Muscle layer of duodenum (tissue), 2 donors: ENCODE measurements at regions not wholly inside any gene's neighbourhood (a gene's known extent, or its start where the extent isn't known, plus 50 kb on each side); places are given as distances from the start of the nearest gene placed in this dataset.

Source experiments
- H3K27ac ChIP-seq: one replicate; pipeline ENCODE4 v1.7.0; 2013; ENCODE audit warnings: mild to moderate bottlenecking, low read length
- H3K27me3 ChIP-seq: one replicate; pipeline ENCODE4 v1.7.0; 2013; ENCODE audit warnings: low read depth, mild to moderate bottlenecking, control low read depth, low read length
- H3K36me3 ChIP-seq, 2 donors: one replicate each; pipeline ENCODE4 v1.7.0; 2013; ENCODE audit warnings: low read length in 2 of 2, control low read depth in 1 of 2, mild to moderate bottlenecking in 1 of 2; ENCODE audit not compliant: insufficient read depth in 2 of 2, control insufficient read depth in 1 of 2
- H3K4me1 ChIP-seq, 2 donors: one replicate each; pipeline ENCODE4 v1.7.0; 2013; ENCODE audit warnings: low read length in 2 of 2, mild to moderate bottlenecking in 2 of 2, control low read depth in 1 of 2, moderate library complexity in 1 of 2; ENCODE audit not compliant: insufficient read depth in 2 of 2, control insufficient read depth in 1 of 2
- H3K4me3 ChIP-seq, 2 donors: one replicate each; pipeline ENCODE4 v1.7.0; 2013; ENCODE audit warnings: low read length in 2 of 2, low read depth in 1 of 2, mild to moderate bottlenecking in 1 of 2
- H3K9me3 ChIP-seq, 2 donors: one replicate each; pipeline ENCODE4 v1.7.0; 2013; ENCODE audit warnings: low read length in 2 of 2, control low read depth in 1 of 2, mild to moderate bottlenecking in 1 of 2; ENCODE audit not compliant: control insufficient read depth in 1 of 2
- donor health status: healthy.

DNA sequence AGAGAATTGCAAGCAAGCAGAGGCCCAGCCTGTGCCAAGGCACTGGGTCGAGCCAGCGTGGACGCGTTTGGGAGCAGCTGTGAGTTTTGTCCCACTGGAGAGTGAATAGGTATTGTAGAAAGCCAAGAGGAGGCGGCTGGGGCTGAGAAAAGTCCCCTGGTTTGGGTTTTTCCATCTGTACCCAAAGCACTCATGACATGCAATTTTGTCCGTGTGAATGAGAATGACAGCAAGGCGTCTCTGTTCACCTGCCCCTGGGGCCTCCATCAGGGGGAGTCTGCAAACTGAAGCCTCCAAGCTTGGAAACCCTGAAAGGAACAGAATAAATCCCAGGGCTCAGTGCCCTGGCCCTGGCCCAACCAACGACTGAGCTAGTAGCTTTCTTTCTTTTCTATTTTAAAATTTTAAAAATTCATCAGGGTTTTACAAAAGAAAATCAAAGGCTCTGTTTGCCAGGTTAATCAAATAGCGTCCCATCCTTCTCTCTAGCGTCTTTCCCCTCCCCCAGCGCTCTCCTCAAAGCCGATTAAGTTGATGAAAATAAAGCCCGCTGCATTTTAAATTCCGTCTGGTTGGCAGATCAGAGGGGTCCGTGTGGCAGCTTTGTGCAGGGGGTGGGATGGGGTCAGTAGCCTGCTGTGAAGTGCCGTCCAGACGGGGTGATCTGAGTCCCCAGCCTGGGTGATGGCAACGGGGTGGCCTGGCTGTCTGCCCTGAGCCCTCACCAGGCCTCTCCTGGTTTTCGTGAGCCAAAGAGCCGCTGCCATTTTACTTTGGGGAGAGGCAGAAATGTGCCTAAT, 171.0 kb downstream of the KATNIP start:
- H3K36me3 ChIP-seq = peaks cover 0 to 10% of the 10 kb centered on the region in 2 donors
- H3K9me3 ChIP-seq = no peaks in the 10 kb centered on the region
- no peak overlapping the region for H3K4me3 ChIP-seq
- H3K27ac ChIP-seq = peak overlapping the region; percentile 67
- peaks cover 21 to 26% of the 10 kb centered on the region in 2 donors for H3K4me1 ChIP-seq
- H3K27me3 ChIP-seq = no peaks in the 10 kb centered on the region

DNA sequence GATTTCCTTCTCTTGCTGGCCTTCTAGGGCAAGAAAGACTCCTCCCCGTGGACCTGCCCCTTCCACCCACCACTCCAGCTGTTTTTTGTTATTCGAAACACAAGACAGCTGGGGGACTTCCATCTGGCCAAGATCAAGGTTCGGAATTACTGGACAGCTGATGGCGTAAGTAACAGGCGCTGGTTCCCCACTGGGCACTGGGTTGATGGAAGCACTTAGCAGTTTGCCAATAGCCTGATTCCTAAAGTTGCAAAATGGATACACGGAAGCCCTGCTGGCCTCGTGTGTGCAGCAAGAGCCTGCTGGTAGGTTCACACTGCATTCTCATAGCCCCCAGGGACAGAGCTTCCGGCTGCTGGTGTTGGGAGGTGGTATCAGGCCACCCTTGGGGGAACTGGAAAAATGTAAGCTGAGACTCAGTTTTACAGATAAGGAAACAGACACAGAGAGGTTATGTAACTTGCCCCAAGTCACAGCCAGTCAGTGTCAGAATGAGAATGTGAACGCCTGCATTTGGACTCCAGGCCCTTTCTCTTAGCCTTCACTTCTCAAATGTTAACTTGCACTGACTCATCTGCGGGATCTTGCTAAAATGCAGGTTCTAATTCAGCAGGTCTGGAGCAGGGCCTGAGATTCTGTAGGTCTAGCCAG, 171.7 kb downstream of the KATNIP start:
- peak overlapping the region; percentile 67 for H3K27ac ChIP-seq
- no peaks in the 10 kb centered on the region for H3K9me3 ChIP-seq
- H3K4me1 ChIP-seq = peaks cover 21 to 26% of the 10 kb centered on the region in 2 donors
- no peaks in the 10 kb centered on the region for H3K27me3 ChIP-seq
- H3K36me3 ChIP-seq = peaks cover 0 to 13% of the 10 kb centered on the region in 2 donors
- no peak overlapping the region for H3K4me3 ChIP-seq

DNA sequence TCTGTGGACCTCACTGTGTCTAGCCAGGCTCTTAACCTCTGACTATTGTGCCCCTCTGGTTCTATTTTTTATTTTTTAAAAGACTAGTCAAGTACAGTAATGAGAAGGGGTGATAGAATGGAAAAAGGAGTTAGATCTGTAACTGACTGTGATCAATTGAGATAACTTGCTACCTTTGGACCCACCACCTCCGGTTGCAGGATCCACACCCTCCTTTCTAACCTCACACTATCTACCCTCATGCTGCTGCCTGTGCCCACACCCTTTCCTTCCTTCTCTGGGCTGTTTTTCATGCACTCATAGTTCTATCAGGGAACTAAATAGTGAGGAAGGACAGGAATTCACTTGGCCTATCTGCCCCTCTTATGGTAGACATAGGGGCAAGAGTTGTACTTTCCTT, 172.3 kb downstream of the KATNIP start:
- peaks cover 0 to 17% of the 10 kb centered on the region in 2 donors for H3K36me3 ChIP-seq
- peak overlapping the region; percentile 67 for H3K27ac ChIP-seq
- no peak overlapping the region for H3K4me3 ChIP-seq
- peaks cover 21 to 26% of the 10 kb centered on the region in 2 donors for H3K4me1 ChIP-seq
- H3K9me3 ChIP-seq = no peaks in the 10 kb centered on the region
- no peaks in the 10 kb centered on the region for H3K27me3 ChIP-seq

DNA sequence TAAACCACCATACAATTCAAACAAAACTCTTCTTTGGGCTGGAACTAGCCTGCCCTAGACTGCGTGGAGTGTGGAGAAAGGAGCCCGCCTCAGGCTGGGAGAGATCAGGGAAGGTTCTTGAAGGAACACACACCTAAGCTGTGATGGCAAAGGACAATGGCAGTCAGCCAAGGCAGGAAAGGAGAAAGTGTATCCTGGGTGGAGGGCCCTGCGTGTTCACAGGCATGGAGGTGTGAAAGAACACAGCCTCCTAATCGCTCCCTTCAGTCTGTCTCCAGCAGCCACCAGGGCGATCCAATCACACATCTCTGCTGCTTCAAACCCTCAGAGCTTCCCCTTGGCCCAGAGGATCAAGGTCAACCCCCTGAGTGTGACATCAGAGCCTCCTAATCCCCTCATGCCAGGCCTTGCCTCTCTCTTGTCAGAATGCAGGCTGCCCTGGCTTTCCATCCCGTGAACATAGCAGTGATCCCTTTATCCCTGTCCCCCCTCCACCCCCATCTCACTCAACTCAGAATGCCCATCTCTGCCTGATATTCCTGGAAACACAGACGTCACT, 173.0 kb downstream of the KATNIP start:
- Histone ChIP-seq H3K4me3 (no peak overlapping the region), H3K27me3 (no peaks in the 10 kb centered on the region), H3K4me1 (peaks cover 21 to 26% of the 10 kb centered on the region in 2 donors), H3K9me3 (no peaks in the 10 kb centered on the region), H3K36me3 (peaks cover 0 to 19% of the 10 kb centered on the region in 2 donors), H3K27ac (peak overlapping the region; percentile 24)

DNA sequence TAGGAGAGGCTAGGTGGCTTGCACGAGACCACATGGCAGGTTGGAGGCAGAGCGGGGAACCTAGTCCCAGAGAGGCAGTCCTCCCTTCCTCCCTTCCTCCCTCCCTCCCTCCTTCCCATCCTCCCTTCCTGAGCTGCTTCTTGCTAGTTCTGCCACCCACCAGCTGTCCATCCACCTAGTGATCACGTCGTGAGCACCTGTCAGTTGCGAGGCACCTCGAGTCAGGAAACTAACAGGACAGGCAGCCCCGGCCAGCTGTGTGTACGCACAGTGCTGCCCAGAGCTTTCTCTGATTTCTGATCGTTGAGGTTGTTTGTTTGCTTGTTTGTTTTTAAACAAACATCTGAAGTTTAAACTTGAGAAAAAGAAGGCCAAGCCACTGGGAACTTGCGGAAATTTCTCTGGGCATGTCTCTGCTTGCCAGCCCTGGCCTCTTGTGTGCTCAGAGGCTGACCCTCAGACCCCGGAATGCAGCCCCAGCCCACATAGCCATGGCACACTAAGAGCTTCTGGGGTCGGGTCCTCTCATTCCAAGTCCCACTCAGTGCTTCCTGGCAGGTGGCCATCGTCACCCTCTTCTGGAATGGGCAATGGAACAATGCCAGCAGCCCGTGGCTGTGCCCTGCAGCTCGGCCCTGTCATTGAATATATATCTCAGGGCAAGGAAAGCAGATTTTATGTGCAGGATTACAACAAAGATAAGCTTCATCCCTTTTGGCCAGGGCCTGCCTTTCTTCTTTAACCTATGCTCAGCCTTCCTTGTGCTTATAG, 174.0 kb downstream of the KATNIP start:
- Histone ChIP-seq H3K4me1 (peaks cover 21 to 26% of the 10 kb centered on the region in 2 donors), H3K4me3 (no peak overlapping the region), H3K27ac (no peak overlapping the region), H3K9me3 (no peaks in the 10 kb centered on the region), H3K36me3 (peaks cover 2 to 19% of the 10 kb centered on the region in 2 donors), H3K27me3 (no peaks in the 10 kb centered on the region)

DNA sequence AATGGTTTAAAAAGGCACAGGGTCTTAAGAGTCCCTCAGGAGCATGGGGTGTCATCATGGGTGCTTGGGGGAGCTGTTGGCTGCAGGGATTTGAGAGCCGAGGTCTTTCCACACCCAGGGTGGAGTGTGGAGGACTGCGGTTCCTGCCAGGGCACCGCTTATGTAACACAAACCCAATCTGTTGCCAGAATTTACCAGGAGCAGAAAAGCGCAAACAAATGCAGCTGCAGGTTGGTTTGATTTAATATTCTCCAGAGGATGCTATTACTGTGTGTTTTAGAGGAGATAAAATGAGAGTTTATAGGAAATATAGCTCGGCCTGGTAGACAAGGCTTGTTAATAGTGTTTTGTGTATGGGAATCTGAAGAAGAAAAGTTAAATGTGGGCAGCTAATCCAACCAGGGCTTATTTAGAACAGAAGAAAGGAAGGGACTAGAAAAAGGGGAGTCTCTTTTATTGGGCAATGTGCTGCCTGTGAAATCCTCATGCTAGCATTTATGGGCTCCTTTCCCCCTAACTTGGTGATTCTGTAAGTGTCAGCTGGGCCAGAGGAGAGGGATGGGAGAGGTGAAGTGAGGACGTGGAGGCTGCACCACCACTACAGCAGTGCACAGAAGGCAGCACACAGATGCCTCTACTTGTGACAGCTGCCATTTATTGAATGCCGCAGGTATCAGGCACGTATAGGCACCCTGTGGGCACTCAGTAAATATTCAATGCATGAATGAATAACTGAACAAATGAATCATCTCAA, 174.7 kb downstream of the KATNIP start:
- H3K36me3 ChIP-seq = peaks cover 4 to 19% of the 10 kb centered on the region in 2 donors
- no peaks in the 10 kb centered on the region for H3K27me3 ChIP-seq
- H3K4me1 ChIP-seq = peaks cover 21 to 26% of the 10 kb centered on the region in 2 donors
- no peaks in the 10 kb centered on the region for H3K9me3 ChIP-seq
- no peak overlapping the region for H3K4me3 ChIP-seq
- no peak overlapping the region for H3K27ac ChIP-seq

DNA sequence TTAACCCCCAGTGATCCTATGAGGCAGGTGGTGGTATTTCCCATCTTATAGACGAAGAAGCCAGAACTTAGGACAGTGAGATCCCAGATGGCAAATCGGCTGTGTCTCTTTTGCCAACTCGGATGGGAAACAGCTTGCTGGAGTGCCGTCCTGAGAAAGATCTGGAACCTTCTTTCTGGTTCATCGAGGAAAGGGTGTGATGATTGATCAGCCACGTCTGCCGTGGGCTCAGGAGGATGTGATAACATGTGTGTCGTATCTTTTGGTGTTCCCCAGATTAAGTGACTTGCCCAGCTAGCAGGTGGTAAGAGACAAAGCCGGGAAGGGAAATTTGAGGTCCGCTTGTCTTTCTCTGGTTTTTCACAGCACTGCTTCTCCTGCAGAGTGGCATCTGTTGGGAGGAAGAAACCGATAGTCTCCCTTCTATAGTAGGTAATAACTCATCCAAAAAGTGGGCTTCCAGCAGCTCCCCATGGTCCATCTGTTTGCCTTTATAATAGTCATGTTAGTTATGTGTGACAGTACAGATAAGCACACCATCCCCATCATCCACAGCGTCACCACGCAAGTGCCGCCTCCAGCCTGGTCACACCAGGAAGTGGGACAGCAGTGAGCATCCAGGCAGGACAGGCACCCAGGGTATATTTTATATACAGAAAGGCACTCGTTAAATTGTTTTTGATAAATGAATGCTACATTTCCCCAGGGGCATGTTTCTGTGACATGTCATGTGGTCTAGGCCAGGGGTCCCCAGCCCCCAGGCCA, 175.5 kb downstream of the KATNIP start:
- no peaks in the 10 kb centered on the region for H3K27me3 ChIP-seq
- H3K4me3 ChIP-seq = no peak overlapping the region
- H3K36me3 ChIP-seq = peaks cover 4 to 19% of the 10 kb centered on the region in 2 donors
- H3K9me3 ChIP-seq = no peaks in the 10 kb centered on the region
- H3K4me1 ChIP-seq = peaks cover 18 to 26% of the 10 kb centered on the region in 2 donors
- no peak overlapping the region for H3K27ac ChIP-seq

DNA sequence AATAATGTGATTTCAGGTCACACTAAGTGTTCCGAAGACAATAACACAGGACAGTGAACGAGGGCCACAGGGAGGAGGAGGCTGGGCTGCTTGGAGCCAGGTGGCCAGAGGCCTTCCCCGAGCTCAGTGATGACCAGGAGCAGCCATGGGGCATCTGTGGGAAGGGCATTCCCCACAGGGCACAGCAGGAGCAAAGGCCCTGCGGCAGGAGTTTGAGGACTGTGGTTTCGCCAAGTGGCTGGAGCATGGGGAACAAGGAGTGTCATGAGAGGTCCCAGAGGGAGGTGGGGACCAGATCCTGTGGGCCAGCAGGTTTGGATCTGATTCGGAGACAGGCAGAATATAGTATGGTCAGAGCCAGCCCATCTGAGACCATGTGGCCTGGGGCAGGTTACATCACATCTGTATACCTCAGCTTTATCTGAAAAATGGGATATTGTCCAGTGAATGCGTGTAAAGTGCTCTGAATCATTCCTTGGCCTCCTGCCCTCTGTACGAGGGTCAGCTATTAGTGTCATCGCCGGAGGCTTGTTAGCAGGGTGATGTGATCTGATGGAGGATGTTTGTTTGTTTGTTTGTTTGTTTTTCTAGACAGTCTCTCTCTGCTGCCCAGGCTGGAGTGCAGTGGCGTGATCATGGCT, 176.8 kb downstream of the KATNIP start:
- no peak overlapping the region for H3K27ac ChIP-seq
- peaks cover 7 to 28% of the 10 kb centered on the region in 2 donors for H3K36me3 ChIP-seq
- H3K27me3 ChIP-seq = no peaks in the 10 kb centered on the region
- peaks cover 15 to 22% of the 10 kb centered on the region in 2 donors for H3K4me1 ChIP-seq
- no peaks in the 10 kb centered on the region for H3K9me3 ChIP-seq
- no peak overlapping the region for H3K4me3 ChIP-seq

DNA sequence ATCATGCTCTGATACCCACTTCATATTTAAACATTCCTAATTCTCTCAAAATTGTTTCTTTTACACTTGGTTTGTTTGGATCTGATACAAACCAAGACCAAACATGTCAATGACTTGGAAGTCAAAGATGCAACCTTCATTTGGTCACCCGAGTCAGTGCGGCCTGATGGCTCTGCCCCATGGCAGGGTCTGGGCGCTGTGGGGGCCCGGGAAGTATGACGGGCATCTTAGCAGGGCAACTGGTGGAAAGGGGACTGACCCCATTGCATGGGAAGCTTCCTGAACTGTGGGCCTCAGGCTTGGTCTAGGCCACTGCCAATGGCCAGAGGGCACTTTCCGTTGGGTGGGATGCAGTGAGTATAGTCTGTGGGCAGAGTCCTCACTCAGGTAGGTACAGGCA, 178.0 kb downstream of the KATNIP start:
- H3K27me3 ChIP-seq = no peaks in the 10 kb centered on the region
- no peak overlapping the region for H3K27ac ChIP-seq
- no peaks in the 10 kb centered on the region for H3K9me3 ChIP-seq
- H3K36me3 ChIP-seq = peaks cover 7 to 19% of the 10 kb centered on the region in 2 donors
- H3K4me3 ChIP-seq = no peak overlapping the region
- H3K4me1 ChIP-seq = peaks cover 7 to 11% of the 10 kb centered on the region in 2 donors

DNA sequence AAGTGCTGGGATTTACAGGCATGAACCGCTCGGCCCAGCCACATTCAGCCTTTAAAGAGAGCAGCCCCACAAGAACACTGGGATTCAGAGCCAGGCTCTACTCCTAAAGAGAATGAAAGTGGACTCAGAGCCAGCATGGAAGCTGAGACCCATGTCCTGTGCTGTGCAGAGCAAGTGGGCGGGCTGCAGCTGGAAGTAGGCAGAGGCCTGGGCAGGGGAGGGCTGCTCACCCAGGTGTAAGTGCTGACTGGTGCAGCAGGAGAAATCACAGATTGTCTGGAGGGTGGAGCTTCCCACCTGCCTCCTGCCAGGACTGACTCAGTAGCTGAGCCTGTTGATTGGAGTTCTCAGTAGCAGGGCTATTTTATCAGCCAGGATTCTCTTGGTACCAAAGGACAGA, 178.7 kb downstream of the KATNIP start:
- H3K27me3 ChIP-seq = no peaks in the 10 kb centered on the region
- H3K4me3 ChIP-seq = no peak overlapping the region
- H3K27ac ChIP-seq = no peak overlapping the region
- peaks cover 3 to 11% of the 10 kb centered on the region in 2 donors for H3K4me1 ChIP-seq
- H3K36me3 ChIP-seq = peaks cover 7 to 18% of the 10 kb centered on the region in 2 donors
- H3K9me3 ChIP-seq = no peaks in the 10 kb centered on the region
